Osteoblast (primary cell): ENCODE measurements at regions not wholly inside any gene's neighbourhood (a gene's known extent, or its start where the extent isn't known, plus 50 kb on each side); places are given as distances from the start of the nearest gene placed in this dataset.

Source experiments
- DNase-seq: peaks from one replicate; pipeline ENCODE4 v3.0.0; 2011; ENCODE audit warnings: low spot score, mixed read lengths; ENCODE audit not compliant: insufficient read length; ENCODE audit errors: missing footprints
- H2AFZ ChIP-seq: 2 replicates; pipeline ENCODE4 v1.6.0; 2011; ENCODE audit warnings: mild to moderate bottlenecking, low read length
- H3K27ac ChIP-seq: 2 replicates; pipeline ENCODE4 v1.5.1; 2011; ENCODE audit warnings: mild to moderate bottlenecking, low read depth, low read length, moderate library complexity
- H3K27me3 ChIP-seq: 2 replicates; pipeline ENCODE4 v1.6.0; 2012; ENCODE audit warnings: mild to moderate bottlenecking, control low read depth, inconsistent platforms, low read length, moderate library complexity; ENCODE audit not compliant: insufficient read depth
- H3K36me3 ChIP-seq: 2 replicates; pipeline ENCODE4 v1.5.1; 2011; ENCODE audit warnings: mild to moderate bottlenecking, low read length, control low read depth, moderate library complexity; ENCODE audit not compliant: insufficient read depth
- H3K4me1 ChIP-seq: 2 replicates; pipeline ENCODE4 v1.5.1; 2011; ENCODE audit warnings: mild to moderate bottlenecking, low read length, control low read depth, moderate library complexity; ENCODE audit not compliant: insufficient read depth
- H3K4me2 ChIP-seq: 2 replicates; pipeline ENCODE4 v1.6.0; 2011; ENCODE audit warnings: mild to moderate bottlenecking, low read length; ENCODE audit not compliant: insufficient read depth
- H3K4me3 ChIP-seq: fragments of 200-600 bp; sonication (generic); 3 replicates; pipeline ENCODE4 v1.5.1; 2012; ENCODE audit warnings: mild to moderate bottlenecking, low read length, inconsistent platforms; ENCODE audit not compliant: insufficient read depth
- H3K79me2 ChIP-seq: 2 replicates; pipeline ENCODE4 v1.6.0; 2012; ENCODE audit warnings: mild to moderate bottlenecking, low read length, control low read depth, inconsistent platforms; ENCODE audit not compliant: insufficient read depth
- H3K9me3 ChIP-seq: 2 replicates; pipeline ENCODE4 v1.5.1; 2011; ENCODE audit warnings: low read depth, low read length, control low read depth
- H4K20me1 ChIP-seq: 2 replicates; pipeline ENCODE4 v1.6.0; 2012; ENCODE audit warnings: mild to moderate bottlenecking, low read length, control low read depth; ENCODE audit not compliant: insufficient read depth
- CTCF ChIP-seq: IDR thresholded peaks from 2 replicates; pipeline ENCODE4 v1.5.1; 2011; ENCODE audit warnings: mild to moderate bottlenecking, low read depth, low read length, moderate library complexity; ENCODE audit errors: extremely low read depth

GRCh38 chr20:60317401-60317800 lies 359.2 kb downstream of the CDH26 start:
- Histone ChIP-seq H3K4me3 (no peak overlapping the region), H3K79me2 (no peaks in the 10 kb centered on the region), H3K4me1 (no peaks in the 10 kb centered on the region), H3K36me3 (no peaks in the 10 kb centered on the region), H3K27me3 (no peaks in the 10 kb centered on the region), H3K27ac (no peak overlapping the region), H2AFZ (no peak overlapping the region), H3K9me3 (no peaks in the 10 kb centered on the region), H4K20me1 (no peaks in the 10 kb centered on the region), H3K4me2 (no peak overlapping the region)
- no peak for DNase-seq
- no peak for TF ChIP-seq CTCF

- no peak overlapping the region for H2AFZ ChIP-seq
- H3K79me2 ChIP-seq, result no peaks in the 10 kb centered on the region
- H3K4me2 ChIP-seq, result no peak overlapping the region
- H4K20me1 ChIP-seq, result no peaks in the 10 kb centered on the region
- no peaks in the 10 kb centered on the region for H3K4me1 ChIP-seq
- TF ChIP-seq CTCF, result no peak
- no peaks in the 10 kb centered on the region for H3K36me3 ChIP-seq
- H3K27ac ChIP-seq, result no peak overlapping the region
- H3K9me3 ChIP-seq, result no peaks in the 10 kb centered on the region
- H3K4me3 ChIP-seq, result no peak overlapping the region
- no peaks in the 10 kb centered on the region for H3K27me3 ChIP-seq
- DNase-seq, result no peak
Measured at GRCh38 chr20:60321601-60322000, 363.4 kb downstream of the CDH26 start.

GRCh38 chr20:60326821-60327220 lies 368.6 kb downstream of the CDH26 start:
- H2AFZ ChIP-seq, result no peak overlapping the region
- no peaks in the 10 kb centered on the region for H3K4me1 ChIP-seq
- H3K4me2 ChIP-seq, result no peak overlapping the region
- H3K36me3 ChIP-seq, result no peaks in the 10 kb centered on the region
- no peaks in the 10 kb centered on the region for H3K9me3 ChIP-seq
- H3K4me3 ChIP-seq, result no peak overlapping the region
- H3K27me3 ChIP-seq, result no peaks in the 10 kb centered on the region
- no peaks in the 10 kb centered on the region for H4K20me1 ChIP-seq
- no peaks in the 10 kb centered on the region for H3K79me2 ChIP-seq
- H3K27ac ChIP-seq, result no peak overlapping the region
- DNase-seq, result no peak
- TF ChIP-seq CTCF, result no peak

- Histone ChIP-seq H3K4me1 (no peaks in the 10 kb centered on the region), H3K4me3 (no peak overlapping the region), H4K20me1 (no peaks in the 10 kb centered on the region), H3K4me2 (no peak overlapping the region), H3K79me2 (no peaks in the 10 kb centered on the region), H3K27me3 (no peaks in the 10 kb centered on the region), H3K27ac (no peak overlapping the region), H3K36me3 (no peaks in the 10 kb centered on the region), H2AFZ (no peak overlapping the region), H3K9me3 (no peaks in the 10 kb centered on the region)
- TF ChIP-seq CTCF, result no peak
- peak; percentile 73 for DNase-seq
Measured at GRCh38 chr20:60327971-60328660, 369.9 kb downstream of the CDH26 start.
